ENCODE measurements at regions not wholly inside any gene's neighbourhood (a gene's known extent, or its start where the extent isn't known, plus 50 kb on each side); places are given as distances from the start of the nearest gene placed in this dataset.
A peak's percentile ranks its signal among the peaks of the same experiment; 100 is the strongest.
"Not testable (repeated sequence)": the region's sequence is repeated elsewhere in the genome, so short reads cannot be mapped to it uniquely, and the experiment has no call there.

- H3K9me3 Mint-ChIP-seq, result peaks cover 2% of the 10 kb centered on the region
- H3K36me3 Mint-ChIP-seq, result no peaks in the 10 kb centered on the region
- no peak overlapping the region for H3K27ac Mint-ChIP-seq
- no peaks in the 10 kb centered on the region for H3K4me1 Mint-ChIP-seq
- DNase-seq (ENCODE audit: low spot score in 2 of 2) (no peak), ATAC-seq (no peak)
- H3K4me3 Mint-ChIP-seq, result no peak overlapping the region
Measured at GRCh38 chr5:78726571-78726970, 78.0 kb upstream of the LHFPL2 start.

DNA sequence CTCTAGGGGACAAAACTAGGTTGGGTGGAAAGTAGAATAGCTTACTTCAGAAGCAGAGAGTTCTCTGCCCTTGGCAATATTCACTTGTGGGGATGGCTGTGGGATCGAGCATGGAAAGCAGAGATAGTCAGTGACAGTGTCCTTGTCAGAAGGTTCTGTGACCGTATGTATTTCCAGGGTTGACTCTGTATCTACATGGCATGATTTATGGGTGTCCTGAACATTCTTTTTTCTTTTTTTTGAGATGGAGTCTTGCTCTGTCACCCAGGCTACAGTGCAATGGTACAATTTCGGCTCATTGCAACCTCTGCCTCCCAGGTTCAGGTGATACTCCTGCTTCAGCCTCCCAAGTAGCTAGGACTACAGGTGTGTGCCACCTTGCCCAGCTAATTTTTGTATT lies 77.4 kb upstream of the LHFPL2 start:
- H3K36me3 Mint-ChIP-seq, result no peaks in the 10 kb centered on the region
- no peak for ATAC-seq
- DNase-seq (ENCODE audit: low spot score in 2 of 2), result no peak
- no peak overlapping the region for H3K4me3 Mint-ChIP-seq
- no peaks in the 10 kb centered on the region for H3K4me1 Mint-ChIP-seq
- H3K9me3 Mint-ChIP-seq, result peaks cover 2% of the 10 kb centered on the region
- no peak overlapping the region for H3K27ac Mint-ChIP-seq

- DNase-seq (ENCODE audit: low spot score in 2 of 2) (no peak), ATAC-seq (no peak)
- no peak overlapping the region for H3K27ac Mint-ChIP-seq
- H3K4me1 Mint-ChIP-seq, result no peaks in the 10 kb centered on the region
- no peak overlapping the region for H3K4me3 Mint-ChIP-seq
- no peaks in the 10 kb centered on the region for H3K9me3 Mint-ChIP-seq
- no peaks in the 10 kb centered on the region for H3K36me3 Mint-ChIP-seq
Measured at GRCh38 chr5:78724061-78724460, 75.5 kb upstream of the LHFPL2 start.

DNA sequence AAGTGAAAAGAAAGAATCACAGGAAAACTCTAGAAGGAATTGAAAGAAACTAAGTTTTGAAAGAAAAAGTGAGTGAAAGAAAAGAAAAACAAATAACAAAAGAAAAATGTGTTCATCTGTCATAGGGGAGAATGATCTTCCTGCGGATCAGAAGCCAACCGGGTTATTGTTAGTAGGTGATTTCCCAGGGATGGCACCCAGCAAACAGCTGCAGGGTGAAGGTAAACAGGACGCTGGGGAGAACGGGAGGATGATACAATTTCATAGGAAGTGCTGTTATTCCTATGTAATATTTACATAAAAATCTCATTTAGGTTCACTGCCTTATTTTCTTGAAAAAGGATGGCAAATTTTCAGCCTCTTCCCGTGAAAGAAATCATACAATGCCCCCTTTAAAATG lies 72.4 kb upstream of the LHFPL2 start:
- DNase-seq (ENCODE audit: low spot score in 2 of 2), result no peak
- H3K27ac Mint-ChIP-seq, result no peak overlapping the region
- ATAC-seq, result no peak
- no peak overlapping the region for H3K4me3 Mint-ChIP-seq
- no peaks in the 10 kb centered on the region for H3K4me1 Mint-ChIP-seq
- H3K9me3 Mint-ChIP-seq, result no peaks in the 10 kb centered on the region
- no peaks in the 10 kb centered on the region for H3K36me3 Mint-ChIP-seq

DNA sequence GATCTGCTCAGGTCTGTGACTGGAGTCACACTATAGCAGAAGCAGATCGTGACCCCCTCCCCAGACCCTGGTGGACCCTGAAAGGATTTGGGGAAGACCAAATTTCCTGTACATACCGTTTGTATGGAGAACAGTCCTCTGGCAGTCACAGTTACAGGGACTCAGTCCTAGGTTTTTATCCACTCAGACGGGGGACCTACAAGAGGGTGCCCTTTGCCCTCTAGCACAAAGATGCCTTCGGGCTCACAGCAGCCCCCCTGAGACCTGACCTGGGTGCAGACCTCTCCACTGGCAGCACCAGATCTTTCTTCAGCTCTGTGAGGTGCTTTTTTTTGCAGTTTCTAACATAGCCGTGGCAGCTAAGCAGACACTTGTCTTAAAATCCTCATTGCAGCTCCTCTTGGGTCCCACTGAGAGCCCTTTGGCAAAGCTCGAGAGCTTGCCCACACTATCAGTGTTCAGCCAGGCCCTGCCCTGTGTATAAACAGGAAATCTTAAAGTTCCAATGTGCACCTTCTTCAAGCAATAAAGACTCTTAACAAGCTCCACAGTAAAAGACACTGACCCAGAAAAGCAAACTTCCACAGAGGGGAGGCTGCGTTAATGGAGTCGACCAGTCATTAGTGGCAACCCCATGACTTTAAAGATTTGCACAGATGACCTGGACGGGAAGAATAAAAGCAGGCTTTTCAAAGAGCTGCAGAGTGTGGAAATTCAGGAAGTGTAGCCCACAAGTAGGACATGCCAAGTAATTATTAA lies 71.8 kb upstream of the LHFPL2 start:
- Mint-ChIP-seq H3K27ac (no peak overlapping the region), H3K4me1 (no peaks in the 10 kb centered on the region), H3K4me3 (no peak overlapping the region), H3K36me3 (no peaks in the 10 kb centered on the region), H3K9me3 (no peaks in the 10 kb centered on the region)
- DNase-seq (ENCODE audit: low spot score in 2 of 2), result no peak
- ATAC-seq, result no peak

- H3K36me3 Mint-ChIP-seq, result no peaks in the 10 kb centered on the region
- ATAC-seq (no peak), DNase-seq (ENCODE audit: low spot score in 2 of 2) (no peak)
- no peaks in the 10 kb centered on the region for H3K9me3 Mint-ChIP-seq
- no peak overlapping the region for H3K27ac Mint-ChIP-seq
- no peak overlapping the region for H3K4me3 Mint-ChIP-seq
- H3K4me1 Mint-ChIP-seq, result no peaks in the 10 kb centered on the region
Measured at GRCh38 chr5:78719504-78720219, 71.1 kb upstream of the LHFPL2 start.

DNA sequence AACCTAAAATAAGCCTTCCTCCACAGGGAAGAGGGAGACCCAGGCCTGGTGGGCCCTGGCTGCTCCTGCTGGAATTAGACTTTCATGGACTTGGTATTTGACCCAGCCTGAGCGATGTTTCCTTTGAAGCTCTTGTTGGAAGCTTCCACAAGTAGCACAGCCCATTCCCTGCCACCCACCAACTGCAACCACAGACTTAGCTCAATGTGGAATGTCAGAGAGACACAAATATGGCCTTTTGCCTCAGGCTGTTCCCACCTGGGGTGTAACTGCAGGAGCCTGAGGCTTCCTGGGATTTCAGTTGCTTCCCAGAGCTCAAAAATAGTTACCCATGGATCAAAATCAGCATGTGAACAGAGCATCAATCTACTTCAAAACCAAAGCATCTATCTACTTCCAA lies 70.3 kb upstream of the LHFPL2 start:
- Mint-ChIP-seq H3K27ac (no peak overlapping the region), H3K36me3 (no peaks in the 10 kb centered on the region), H3K9me3 (no peaks in the 10 kb centered on the region), H3K4me1 (no peaks in the 10 kb centered on the region), H3K4me3 (no peak overlapping the region)
- no peak for DNase-seq (ENCODE audit: low spot score in 2 of 2)
- ATAC-seq, result no peak

- no peaks in the 10 kb centered on the region for H3K9me3 Mint-ChIP-seq
- H3K27ac Mint-ChIP-seq, result no peak overlapping the region
- H3K4me3 Mint-ChIP-seq, result no peak overlapping the region
- ATAC-seq (peak; percentile 28), DNase-seq (ENCODE audit: low spot score in 2 of 2) (no peak)
- H3K4me1 Mint-ChIP-seq, result no peaks in the 10 kb centered on the region
- H3K36me3 Mint-ChIP-seq, result no peaks in the 10 kb centered on the region
Measured at GRCh38 chr5:78717674-78718584, 69.4 kb upstream of the LHFPL2 start.

DNA sequence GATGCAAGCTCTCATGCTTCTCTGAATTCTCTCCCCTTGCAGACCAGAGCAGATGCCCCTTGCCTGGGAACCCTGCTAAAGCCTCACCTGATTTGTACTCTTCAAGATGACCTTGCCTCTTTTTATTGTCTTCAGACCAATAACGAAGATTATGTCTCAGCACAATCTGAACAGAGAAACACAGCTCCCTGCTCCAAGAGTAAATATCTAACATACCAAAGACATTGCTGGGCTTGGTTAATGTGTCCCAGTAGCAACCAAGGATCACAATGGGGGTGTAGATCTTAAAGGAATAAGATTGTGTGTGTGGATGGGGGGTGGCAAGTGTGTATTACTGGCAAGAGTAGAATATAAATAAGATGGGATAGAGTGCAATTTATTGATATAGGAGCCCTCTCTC lies 67.6 kb upstream of the LHFPL2 start:
- Mint-ChIP-seq H3K4me3 (no peak overlapping the region), H3K36me3 (no peaks in the 10 kb centered on the region), H3K4me1 (no peaks in the 10 kb centered on the region), H3K27ac (no peak overlapping the region), H3K9me3 (no peaks in the 10 kb centered on the region)
- ATAC-seq (no peak), DNase-seq (ENCODE audit: low spot score in 2 of 2) (no peak)

GRCh38 chr5:78715351-78715750 lies 66.8 kb upstream of the LHFPL2 start:
- not testable (repeated sequence) for H3K27ac Mint-ChIP-seq; H3K4me1 Mint-ChIP-seq; DNase-seq (ENCODE audit: low spot score in 2 of 2); H3K4me3 Mint-ChIP-seq; H3K36me3 Mint-ChIP-seq; ATAC-seq; H3K9me3 Mint-ChIP-seq

- not testable (repeated sequence) for H3K4me1 Mint-ChIP-seq; H3K9me3 Mint-ChIP-seq; H3K27ac Mint-ChIP-seq; H3K36me3 Mint-ChIP-seq; ATAC-seq; H3K4me3 Mint-ChIP-seq; DNase-seq (ENCODE audit: low spot score in 2 of 2)
Measured at GRCh38 chr5:78711670-78712069, 63.1 kb upstream of the LHFPL2 start.

- DNase-seq (ENCODE audit: low spot score in 2 of 2); H3K36me3 Mint-ChIP-seq; H3K4me1 Mint-ChIP-seq; H3K4me3 Mint-ChIP-seq; H3K9me3 Mint-ChIP-seq; H3K27ac Mint-ChIP-seq; ATAC-seq: not testable (repeated sequence)
Measured at GRCh38 chr5:78709729-78710430, 61.3 kb upstream of the LHFPL2 start.

DNA sequence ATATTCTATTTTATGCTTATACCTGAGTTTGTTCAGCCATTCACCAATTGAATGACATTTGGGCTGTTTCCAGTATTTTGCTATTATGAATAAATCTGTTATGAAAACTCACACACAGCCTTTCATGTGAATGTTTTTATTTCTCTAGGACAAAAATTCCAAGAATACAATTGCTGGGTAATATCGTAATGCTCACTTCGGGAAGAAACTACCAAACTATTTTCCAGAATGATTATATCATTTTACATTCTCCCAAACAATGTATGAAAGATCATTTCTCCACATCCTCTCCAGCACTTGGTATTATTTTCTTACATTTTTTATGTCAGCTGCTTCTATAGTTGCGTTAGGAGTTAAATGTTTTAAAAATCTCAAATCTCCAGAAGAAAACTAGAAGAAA lies 58.3 kb upstream of the LHFPL2 start:
- peaks cover 2% of the 10 kb centered on the region for H3K9me3 Mint-ChIP-seq
- H3K4me1 Mint-ChIP-seq, result no peaks in the 10 kb centered on the region
- H3K36me3 Mint-ChIP-seq, result no peaks in the 10 kb centered on the region
- DNase-seq (ENCODE audit: low spot score in 2 of 2) (no peak), ATAC-seq (no peak)
- H3K27ac Mint-ChIP-seq, result no peak overlapping the region
- no peak overlapping the region for H3K4me3 Mint-ChIP-seq

DNA sequence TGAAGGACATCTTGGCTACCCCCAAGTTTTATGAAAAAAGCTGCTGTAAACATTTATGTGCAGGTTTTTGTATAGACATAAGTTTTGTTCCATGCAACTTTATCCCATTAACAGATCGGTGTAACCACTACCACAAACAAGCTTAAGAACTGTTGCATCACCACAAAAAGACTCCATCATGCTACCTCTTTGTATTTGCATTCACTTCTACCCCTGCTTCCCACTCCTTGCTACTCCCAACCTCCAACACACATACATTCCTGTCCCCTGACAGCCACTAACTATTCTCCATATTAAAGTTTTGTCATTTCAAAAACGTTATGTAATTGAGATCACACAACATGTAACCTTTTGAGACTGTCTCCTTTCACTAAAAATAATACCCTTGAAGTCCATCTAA lies 57.8 kb upstream of the LHFPL2 start:
- ATAC-seq (no peak), DNase-seq (ENCODE audit: low spot score in 2 of 2) (no peak)
- Mint-ChIP-seq H3K27ac (no peak overlapping the region), H3K36me3 (no peaks in the 10 kb centered on the region), H3K4me1 (no peaks in the 10 kb centered on the region), H3K4me3 (no peak overlapping the region), H3K9me3 (peaks cover 2% of the 10 kb centered on the region)

DNA sequence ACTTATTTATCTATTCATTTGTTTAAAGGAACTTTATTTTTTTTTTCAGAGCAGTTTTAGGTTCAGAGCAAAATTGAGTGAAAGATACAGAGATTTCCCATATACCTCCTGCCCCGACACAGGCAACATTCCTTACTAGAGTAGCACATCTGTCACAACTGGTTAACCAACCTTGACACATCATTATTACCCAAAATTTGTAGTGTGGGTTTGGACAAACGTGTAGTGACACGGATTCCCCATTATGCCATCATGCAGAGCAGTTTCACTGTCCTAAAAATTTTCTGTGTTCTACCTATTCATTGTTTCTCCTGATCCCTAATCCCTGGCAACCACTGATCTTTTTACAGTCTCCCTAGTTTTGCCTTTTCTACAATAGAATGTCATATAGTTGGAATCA lies 57.3 kb upstream of the LHFPL2 start:
- no peaks in the 10 kb centered on the region for H3K36me3 Mint-ChIP-seq
- no peak overlapping the region for H3K4me3 Mint-ChIP-seq
- ATAC-seq (no peak), DNase-seq (ENCODE audit: low spot score in 2 of 2) (no peak)
- peaks cover under 1% of the 10 kb centered on the region for H3K9me3 Mint-ChIP-seq
- no peak overlapping the region for H3K27ac Mint-ChIP-seq
- H3K4me1 Mint-ChIP-seq, result no peaks in the 10 kb centered on the region
